ENCODE measurements at regions not wholly inside any gene's neighbourhood (a gene's known extent, or its start where the extent isn't known, plus 50 kb on each side); places are given as distances from the start of the nearest gene placed in this dataset.

DNA sequence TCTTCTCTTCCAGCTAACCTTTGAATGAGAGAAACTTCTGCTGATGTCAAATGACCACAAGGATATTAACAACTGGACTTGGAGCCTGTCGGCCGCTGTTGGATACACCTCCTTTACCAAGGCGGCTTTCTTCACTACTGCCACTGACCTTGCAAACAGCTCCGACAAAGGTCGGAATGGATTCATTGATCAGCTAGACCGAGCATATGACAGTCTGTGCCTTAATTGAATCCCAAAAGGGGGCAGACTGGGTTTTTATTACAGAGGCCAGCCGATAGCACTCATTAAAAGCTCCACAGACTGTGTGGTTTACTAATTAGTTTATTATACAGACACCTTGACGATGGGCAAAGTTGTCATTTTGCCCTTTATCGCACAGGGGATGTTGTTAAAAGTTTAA, 394.5 kb downstream of the RERGL start:
- H3K4me1 Mint-ChIP-seq (ENCODE audit: low read depth, unreplicated experiment): peaks cover 15% of the 10 kb centered on the region
- peak overlapping the region; percentile 76 for H3K27ac Mint-ChIP-seq (ENCODE audit: unreplicated experiment)
- H3K9me3 Mint-ChIP-seq (ENCODE audit: unreplicated experiment): peaks cover 3% of the 10 kb centered on the region
- H3K36me3 Mint-ChIP-seq (ENCODE audit: unreplicated experiment): no peaks in the 10 kb centered on the region
- DNase-seq: peak; percentile 19
- peak overlapping the region; percentile 13 for H3K4me3 Mint-ChIP-seq (ENCODE audit: unreplicated experiment)
- H3K27me3 Mint-ChIP-seq (ENCODE audit: unreplicated experiment): no peaks in the 10 kb centered on the region
- TF ChIP-seq, protein P1, sequence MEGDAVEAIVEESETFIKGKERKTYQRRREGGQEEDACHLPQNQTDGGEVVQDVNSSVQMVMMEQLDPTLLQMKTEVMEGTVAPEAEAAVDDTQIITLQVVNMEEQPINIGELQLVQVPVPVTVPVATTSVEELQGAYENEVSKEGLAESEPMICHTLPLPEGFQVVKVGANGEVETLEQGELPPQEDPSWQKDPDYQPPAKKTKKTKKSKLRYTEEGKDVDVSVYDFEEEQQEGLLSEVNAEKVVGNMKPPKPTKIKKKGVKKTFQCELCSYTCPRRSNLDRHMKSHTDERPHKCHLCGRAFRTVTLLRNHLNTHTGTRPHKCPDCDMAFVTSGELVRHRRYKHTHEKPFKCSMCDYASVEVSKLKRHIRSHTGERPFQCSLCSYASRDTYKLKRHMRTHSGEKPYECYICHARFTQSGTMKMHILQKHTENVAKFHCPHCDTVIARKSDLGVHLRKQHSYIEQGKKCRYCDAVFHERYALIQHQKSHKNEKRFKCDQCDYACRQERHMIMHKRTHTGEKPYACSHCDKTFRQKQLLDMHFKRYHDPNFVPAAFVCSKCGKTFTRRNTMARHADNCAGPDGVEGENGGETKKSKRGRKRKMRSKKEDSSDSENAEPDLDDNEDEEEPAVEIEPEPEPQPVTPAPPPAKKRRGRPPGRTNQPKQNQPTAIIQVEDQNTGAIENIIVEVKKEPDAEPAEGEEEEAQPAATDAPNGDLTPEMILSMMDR (IDR thresholded peaks at IDR 0.05; ENCODE audit: partially characterized antibody, unreplicated experiment): no peak

GRCh38 chr12:17691369-17691768, 398.6 kb downstream of the RERGL start:
- peaks cover 15% of the 10 kb centered on the region for H3K4me1 Mint-ChIP-seq (ENCODE audit: low read depth, unreplicated experiment)
- no peak overlapping the region for H3K27ac Mint-ChIP-seq (ENCODE audit: unreplicated experiment)
- no peaks in the 10 kb centered on the region for H3K36me3 Mint-ChIP-seq (ENCODE audit: unreplicated experiment)
- no peak overlapping the region for H3K4me3 Mint-ChIP-seq (ENCODE audit: unreplicated experiment)
- no peaks in the 10 kb centered on the region for H3K27me3 Mint-ChIP-seq (ENCODE audit: unreplicated experiment)
- DNase-seq: no peak
- TF ChIP-seq, protein P1 (IDR thresholded peaks at IDR 0.05; ENCODE audit: partially characterized antibody, unreplicated experiment): no peak
- H3K9me3 Mint-ChIP-seq (ENCODE audit: unreplicated experiment): peaks cover 3% of the 10 kb centered on the region

DNA sequence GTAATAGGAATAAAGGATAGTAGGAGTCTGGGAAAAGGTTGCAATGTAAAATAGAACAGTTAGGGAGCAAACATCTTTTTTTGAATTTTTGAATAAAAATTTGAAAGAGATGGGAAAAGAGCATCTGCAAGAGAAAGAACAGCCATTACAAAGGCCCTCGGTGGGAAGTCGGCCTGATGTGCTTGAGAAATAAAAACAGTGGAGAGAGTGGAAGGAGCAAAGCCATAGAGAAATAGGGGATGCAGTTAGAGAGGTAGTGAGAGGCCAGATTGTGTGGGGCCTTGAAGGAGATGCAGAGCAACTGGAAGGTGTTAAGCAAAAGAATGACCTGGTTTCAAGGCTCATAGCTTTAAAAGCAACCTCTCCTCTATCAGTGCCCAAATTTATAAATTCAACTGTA, 409.8 kb downstream of the RERGL start:
- Mint-ChIP-seq H3K36me3 (ENCODE audit: unreplicated experiment) (no peaks in the 10 kb centered on the region), H3K4me3 (ENCODE audit: unreplicated experiment) (no peak overlapping the region), H3K9me3 (ENCODE audit: unreplicated experiment) (peaks cover 2% of the 10 kb centered on the region), H3K27me3 (ENCODE audit: unreplicated experiment) (no peaks in the 10 kb centered on the region), H3K27ac (ENCODE audit: unreplicated experiment) (no peak overlapping the region), H3K4me1 (ENCODE audit: low read depth, unreplicated experiment) (no peaks in the 10 kb centered on the region)
- DNase-seq: no peak
- TF ChIP-seq, protein P1 (IDR thresholded peaks at IDR 0.05; ENCODE audit: partially characterized antibody, unreplicated experiment): no peak

DNA sequence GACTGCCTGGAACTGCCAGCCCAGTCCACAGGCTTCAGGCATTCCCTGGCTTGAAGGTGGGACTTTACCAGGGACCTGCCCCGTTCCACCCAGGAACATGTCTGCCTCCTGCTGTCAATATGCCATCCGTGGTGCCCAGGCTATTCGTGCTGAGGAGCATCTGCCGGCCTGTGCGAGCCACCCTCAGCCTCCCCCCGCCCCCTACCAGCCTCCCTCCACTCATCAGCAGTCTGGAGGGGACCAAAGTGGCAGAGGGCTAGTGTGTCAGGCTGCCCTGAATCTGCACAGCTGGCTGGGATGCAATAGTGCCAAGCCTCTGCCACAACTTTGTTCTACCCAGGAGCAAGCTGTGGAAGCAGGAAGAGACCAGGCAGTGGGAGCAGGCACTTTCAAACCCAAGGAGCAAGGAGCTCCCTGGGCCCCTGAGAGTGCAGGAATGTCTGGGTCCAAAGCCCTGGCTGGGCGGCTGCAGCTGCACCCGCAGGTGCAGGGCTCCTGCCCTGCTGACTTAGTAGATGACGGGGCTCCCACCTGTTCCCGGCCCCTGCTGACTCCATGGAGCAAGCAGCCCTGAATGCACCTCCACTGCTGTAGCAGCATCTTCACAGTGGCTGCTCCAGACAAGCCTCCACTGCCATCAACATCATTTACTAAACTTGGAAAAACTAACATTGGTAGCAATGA, 423.2 kb downstream of the RERGL start:
- DNase-seq: no peak
- H3K27me3 Mint-ChIP-seq (ENCODE audit: unreplicated experiment): no peaks in the 10 kb centered on the region
- H3K36me3 Mint-ChIP-seq (ENCODE audit: unreplicated experiment): no peaks in the 10 kb centered on the region
- H3K4me1 Mint-ChIP-seq (ENCODE audit: low read depth, unreplicated experiment): no peaks in the 10 kb centered on the region
- no peak overlapping the region for H3K4me3 Mint-ChIP-seq (ENCODE audit: unreplicated experiment)
- TF ChIP-seq, protein P1 (IDR thresholded peaks at IDR 0.05; ENCODE audit: partially characterized antibody, unreplicated experiment): no peak
- H3K27ac Mint-ChIP-seq (ENCODE audit: unreplicated experiment): no peak overlapping the region
- no peaks in the 10 kb centered on the region for H3K9me3 Mint-ChIP-seq (ENCODE audit: unreplicated experiment)

DNA sequence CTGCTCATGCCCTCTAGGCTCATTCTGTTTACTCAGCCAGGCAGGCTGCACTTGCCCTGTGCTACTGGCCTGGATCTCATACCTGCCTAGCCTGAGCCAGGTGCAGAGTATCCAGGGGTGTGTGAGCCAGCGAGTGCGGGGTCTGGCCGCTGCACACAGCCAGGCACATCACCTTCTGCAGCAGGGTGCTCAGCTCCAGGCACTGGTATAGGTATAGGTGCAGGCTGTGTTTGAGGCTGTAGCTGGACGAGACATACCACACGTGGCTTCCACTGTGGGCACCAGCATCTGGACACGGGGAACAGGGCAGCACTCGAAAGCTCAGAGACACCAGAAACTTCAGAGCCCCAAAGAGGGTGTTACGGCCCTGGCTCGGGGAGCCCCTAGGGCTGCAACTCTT, 424.2 kb downstream of the RERGL start:
- no peaks in the 10 kb centered on the region for H3K27me3 Mint-ChIP-seq (ENCODE audit: unreplicated experiment)
- no peak overlapping the region for H3K4me3 Mint-ChIP-seq (ENCODE audit: unreplicated experiment)
- no peaks in the 10 kb centered on the region for H3K9me3 Mint-ChIP-seq (ENCODE audit: unreplicated experiment)
- no peak overlapping the region for H3K27ac Mint-ChIP-seq (ENCODE audit: unreplicated experiment)
- H3K4me1 Mint-ChIP-seq (ENCODE audit: low read depth, unreplicated experiment): no peaks in the 10 kb centered on the region
- DNase-seq: no peak
- TF ChIP-seq, protein P1 (IDR thresholded peaks at IDR 0.05; ENCODE audit: partially characterized antibody, unreplicated experiment): no peak
- no peaks in the 10 kb centered on the region for H3K36me3 Mint-ChIP-seq (ENCODE audit: unreplicated experiment)
